Fibroblast of pulmonary artery (primary cell): ENCODE measurements at regions not wholly inside any gene's neighbourhood (a gene's known extent, or its start where the extent isn't known, plus 50 kb on each side); places are given as distances from the start of the nearest gene placed in this dataset.

Source experiments
- DNase-seq: peaks from one replicate; pipeline ENCODE4 v3.0.0-alpha.2; 2010; ENCODE audit warnings: low read depth
- H3K4me3 ChIP-seq: replicated peaks from 2 replicates; pipeline ENCODE4 v1.5.1; 2011; ENCODE audit warnings: low read depth, mild to moderate bottlenecking, control low read depth, low read length, moderate library complexity
- TF ChIP-seq, protein P1 (sequence below): IDR thresholded peaks from 2 replicates; pipeline ENCODE4 v1.5.1; 2011; ENCODE audit warnings: mild to moderate bottlenecking, control low read depth, low read length, inconsistent platforms; ENCODE audit errors: missing control alignments

DNA sequence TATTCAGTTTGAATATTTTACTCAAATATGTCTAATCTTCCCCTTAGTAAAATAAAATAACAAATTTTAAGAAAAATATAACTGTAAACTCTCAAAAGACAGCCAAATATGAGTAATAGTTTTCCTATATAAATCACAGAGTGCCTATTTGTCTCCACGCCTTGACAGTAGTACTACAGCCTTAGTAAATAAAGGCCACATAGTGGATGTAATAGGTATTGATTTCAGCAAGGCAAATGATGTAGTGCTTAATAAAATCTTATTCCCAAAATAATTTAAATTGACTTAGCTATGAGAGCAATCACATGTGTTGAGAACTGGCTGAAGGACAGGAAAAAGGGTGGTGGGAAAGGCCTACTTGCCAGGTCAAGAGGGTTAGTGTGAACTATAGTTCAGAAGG is 747.2 kb downstream of the OLFM4 start:
- TF ChIP-seq, protein P1, sequence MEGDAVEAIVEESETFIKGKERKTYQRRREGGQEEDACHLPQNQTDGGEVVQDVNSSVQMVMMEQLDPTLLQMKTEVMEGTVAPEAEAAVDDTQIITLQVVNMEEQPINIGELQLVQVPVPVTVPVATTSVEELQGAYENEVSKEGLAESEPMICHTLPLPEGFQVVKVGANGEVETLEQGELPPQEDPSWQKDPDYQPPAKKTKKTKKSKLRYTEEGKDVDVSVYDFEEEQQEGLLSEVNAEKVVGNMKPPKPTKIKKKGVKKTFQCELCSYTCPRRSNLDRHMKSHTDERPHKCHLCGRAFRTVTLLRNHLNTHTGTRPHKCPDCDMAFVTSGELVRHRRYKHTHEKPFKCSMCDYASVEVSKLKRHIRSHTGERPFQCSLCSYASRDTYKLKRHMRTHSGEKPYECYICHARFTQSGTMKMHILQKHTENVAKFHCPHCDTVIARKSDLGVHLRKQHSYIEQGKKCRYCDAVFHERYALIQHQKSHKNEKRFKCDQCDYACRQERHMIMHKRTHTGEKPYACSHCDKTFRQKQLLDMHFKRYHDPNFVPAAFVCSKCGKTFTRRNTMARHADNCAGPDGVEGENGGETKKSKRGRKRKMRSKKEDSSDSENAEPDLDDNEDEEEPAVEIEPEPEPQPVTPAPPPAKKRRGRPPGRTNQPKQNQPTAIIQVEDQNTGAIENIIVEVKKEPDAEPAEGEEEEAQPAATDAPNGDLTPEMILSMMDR = no peak
- H3K4me3 ChIP-seq = no peak overlapping the region
- no peak for DNase-seq

DNA sequence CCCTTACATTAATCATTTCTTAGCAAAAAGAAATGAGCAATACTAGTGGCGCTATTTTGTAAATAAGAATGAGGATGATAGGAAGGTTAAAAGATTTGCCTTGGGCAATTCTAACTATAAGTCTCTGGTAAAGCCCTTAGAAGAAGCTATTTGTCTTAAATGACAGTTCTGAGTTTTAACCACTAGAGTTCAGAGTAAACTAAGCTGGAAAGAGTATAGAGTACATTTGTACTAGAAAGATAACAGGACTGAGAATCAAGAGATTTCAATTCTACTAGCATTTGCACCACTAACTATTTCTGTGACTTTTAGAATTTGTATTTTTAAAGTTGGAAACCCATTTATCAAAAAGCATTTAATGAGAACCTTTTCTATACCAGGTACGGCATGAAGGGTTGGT is 750.3 kb downstream of the OLFM4 start:
- TF ChIP-seq, protein P1 = no peak
- DNase-seq = no peak
- H3K4me3 ChIP-seq = no peak overlapping the region

DNA sequence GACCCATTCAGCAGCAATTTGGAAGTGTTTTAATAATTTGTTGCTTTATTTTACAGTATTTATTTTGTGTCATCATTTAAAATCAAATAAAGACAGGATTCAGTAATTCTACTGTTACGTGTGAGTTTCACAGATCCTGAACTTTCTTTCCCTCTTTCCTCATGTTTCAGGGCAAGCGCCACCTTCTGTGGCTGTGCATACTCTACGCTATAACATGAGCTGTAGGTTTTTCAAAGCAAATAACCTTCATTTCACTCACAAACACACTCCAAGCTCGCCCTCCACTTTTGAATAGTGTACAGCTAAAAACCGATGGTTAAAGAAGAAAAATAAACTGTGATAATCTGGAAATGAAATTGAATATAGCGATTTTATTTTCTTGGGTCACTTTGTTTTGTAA is 753.3 kb downstream of the OLFM4 start:
- TF ChIP-seq, protein P1 = no peak
- DNase-seq = no peak
- H3K4me3 ChIP-seq = no peak overlapping the region

GRCh38 chr13:53782488-53782961 is 753.9 kb downstream of the OLFM4 start:
- TF ChIP-seq, protein P1 = peak; percentile 79
- peak; percentile 66 for DNase-seq
- H3K4me3 ChIP-seq = peak overlapping the region; percentile 27

DNA sequence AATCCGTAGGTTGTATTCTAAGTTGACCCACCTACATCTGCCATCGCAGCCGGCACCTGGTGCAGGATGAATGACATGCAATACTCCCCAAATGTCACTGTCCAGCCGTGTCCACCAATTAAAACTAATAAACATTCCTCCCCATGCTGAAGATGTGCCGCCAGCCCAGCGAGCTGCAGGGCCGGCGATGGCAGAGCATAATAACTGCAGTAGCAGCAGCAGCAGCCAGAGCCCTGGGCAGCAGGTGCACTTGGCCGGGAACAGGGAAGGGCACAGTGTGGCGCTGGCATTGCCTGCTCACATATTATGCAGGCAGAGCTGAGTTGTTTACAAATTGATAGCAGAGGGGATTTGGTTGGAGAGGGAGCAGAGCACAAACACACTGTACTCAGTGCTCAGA is 754.9 kb downstream of the OLFM4 start:
- DNase-seq = no peak
- no peak overlapping the region for H3K4me3 ChIP-seq
- TF ChIP-seq, protein P1 = no peak

GRCh38 chr13:53788286-53788685 is 759.7 kb downstream of the OLFM4 start:
- no peak overlapping the region for H3K4me3 ChIP-seq
- DNase-seq = no peak
- TF ChIP-seq, protein P1 = no peak

DNA sequence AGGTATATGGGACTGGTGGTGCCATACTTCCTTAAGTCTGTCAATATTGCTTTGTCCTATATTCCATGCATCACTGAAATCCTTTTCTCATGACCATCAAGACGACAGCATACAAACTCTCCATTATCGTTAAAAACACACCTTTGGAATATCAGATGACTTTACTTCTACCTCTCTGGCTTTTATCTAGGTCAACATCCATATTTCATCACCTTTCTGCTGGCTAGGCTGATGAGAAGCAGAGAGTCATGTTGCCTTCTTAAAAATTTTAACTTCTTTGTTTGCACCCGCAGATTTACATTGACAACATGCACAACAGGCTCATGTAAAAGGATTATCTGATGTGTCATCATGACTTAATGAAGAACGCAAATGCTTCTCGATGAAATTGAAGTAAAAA is 771.4 kb downstream of the OLFM4 start:
- H3K4me3 ChIP-seq = no peak overlapping the region
- DNase-seq = no peak

More for the DNA sequence above, 771.4 kb downstream of the OLFM4 start:
- TF ChIP-seq, protein P1 = no peak
